ENCODE measurements at regions not wholly inside any gene's neighbourhood (a gene's known extent, or its start where the extent isn't known, plus 50 kb on each side); places are given as distances from the start of the nearest gene placed in this dataset.
"Not testable (repeated sequence)": the region's sequence is repeated elsewhere in the genome, so short reads cannot be mapped to it uniquely, and the experiment has no call there.

DNA sequence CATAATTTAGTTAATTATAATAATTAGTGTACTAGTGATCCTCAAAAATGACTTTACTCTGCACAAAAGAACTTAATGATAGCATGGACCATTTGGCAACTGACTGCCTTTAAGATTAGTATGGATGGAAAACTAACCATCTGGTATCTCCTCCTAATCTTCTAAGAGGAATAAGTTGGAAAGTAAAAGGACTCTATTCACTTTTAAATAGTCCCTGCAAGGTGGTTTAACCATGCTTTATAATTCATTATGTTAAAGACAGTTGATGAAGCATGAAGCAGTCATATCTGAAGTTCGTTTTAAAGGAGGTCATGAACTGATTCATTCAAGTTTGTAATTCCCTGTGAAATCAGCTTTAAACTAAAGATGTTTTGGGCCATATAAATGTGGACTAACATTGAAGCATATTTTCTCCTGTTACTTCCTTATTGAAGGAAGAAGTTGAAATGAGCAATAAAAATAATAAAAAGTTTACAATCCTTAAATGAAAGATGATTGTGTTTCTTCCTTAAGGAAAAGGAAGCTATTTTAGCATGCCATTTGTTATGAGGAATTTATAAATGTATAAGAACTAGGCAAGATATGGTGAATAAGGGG is 446.0 kb downstream of the XIRP2 start:
- DNase-seq, result no peak

DNA sequence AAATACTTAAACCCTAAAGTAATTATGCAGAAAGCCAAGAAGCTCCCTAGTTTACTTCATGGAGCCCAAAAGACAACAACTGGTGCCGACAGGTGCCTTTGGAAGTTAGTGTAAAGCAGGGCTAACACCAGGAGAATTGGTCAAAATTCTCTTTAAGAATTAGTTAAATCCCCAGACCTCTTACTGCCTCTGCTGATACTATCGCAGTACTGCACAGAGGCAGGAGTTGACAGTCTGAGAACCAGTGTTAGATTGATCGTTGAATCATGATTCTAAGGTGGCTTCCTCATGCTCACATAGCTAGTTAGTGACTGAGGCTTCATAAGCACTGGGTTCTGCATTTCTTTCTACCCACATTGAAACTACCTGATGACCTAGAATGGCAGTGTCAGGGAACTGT is 445.0 kb downstream of the XIRP2 start:
- DNase-seq, result no peak

DNA sequence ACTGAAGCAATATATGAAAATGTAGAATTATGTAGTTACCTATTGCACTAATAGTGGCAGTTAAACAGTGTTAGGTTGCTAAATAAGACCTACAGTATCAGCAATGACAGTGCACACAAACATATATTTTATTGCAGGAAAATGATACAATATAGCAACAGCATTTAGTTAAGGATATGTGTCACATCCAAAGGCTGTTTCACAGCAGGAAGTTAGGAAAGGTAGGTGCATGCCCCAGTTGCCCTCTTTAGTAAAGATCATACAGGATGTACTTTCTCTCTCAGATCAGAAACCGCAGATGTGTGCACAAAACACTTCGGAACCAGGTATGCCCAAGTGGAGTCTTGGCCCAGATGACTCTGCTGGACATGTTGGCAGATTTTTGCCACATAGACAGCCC is 444.1 kb downstream of the XIRP2 start:
- no peak for DNase-seq

DNA sequence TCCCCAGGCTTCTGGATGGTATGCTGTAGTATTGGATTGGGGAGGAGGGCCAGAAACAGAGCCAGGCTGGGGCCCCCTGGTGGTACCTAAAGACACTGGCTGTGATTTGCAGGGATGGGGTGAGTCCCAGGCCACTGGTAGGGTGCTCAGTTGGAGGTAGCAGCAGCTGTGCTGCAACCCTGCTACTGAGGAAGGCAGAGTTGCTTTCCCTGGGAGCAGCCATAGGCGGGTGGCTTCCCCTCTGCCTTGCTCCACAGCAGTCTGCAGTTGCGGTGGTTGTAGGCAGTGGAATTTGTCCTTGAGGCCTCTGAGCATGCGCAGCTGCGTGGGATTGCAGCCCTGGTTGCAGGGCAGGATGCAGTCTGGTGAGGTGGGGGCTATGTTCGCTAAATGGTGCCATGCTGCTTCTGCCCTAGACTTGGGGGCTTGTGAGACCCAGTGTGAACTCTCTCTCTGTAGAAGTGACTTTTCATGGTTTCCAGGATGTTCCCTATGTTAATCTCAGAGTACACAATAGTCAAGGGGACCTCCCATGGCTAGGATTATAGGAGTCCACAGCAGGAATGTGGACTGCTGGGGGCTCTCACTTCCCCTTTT is 443.5 kb downstream of the XIRP2 start:
- no peak for DNase-seq

DNA sequence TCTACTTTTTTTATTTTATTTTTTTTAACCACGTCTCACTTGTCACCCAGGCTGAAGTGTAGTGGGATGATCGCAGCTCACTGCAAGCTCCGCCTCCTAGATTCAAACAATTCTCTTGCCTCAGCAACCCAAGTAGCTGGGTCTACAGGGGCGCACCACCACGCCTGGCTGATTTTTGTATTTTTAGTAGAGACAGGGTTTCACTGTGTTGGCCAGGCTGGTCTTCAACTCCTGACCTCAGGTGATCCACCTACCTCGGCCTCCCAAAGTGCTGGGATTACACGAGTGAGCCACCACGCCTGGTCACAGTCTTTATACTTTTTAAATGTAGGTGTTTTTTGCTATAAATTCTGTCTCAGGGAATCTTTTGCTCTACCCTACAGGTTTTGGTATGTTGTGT is 440.5 kb downstream of the XIRP2 start:
- not testable (repeated sequence) for DNase-seq

DNA sequence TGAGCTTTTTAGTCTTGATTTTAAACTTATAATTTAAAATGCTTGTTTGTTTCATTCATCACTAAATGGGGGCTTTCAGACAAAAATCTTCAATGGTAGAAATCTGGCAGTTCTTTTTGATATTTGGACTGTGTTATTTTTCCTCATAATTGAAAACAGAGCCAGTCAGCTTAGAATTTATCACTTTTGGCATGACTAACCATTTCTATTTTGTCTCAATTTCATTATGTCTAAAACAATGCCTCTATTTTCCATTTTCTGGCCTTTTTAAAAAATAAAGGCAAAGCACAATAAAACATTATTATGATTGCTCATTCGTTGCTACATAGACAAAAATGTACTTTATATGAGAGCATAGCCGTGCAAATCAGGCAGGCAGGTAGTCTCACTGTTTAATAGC is 434.5 kb downstream of the XIRP2 start:
- DNase-seq, result no peak

DNA sequence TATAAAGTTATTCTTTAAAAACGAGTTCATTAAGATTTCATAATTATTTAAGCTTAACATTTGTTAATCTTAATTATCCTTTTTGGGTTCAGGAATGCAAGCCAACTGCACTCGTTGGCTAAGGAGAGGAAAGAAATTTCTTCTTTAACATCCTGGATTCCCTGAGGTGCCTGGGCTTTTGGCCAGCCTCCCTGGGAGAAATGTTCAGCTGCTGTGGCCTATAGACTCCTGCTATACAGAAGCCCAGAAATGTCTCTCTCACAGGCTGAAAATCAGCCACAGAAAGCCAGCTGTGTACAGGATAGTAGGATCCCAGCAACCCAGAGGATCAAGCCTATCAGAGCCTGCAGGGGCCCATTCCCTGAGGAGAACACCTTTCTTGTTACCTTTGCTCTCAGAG is 430.3 kb downstream of the XIRP2 start:
- DNase-seq, result no peak

DNA sequence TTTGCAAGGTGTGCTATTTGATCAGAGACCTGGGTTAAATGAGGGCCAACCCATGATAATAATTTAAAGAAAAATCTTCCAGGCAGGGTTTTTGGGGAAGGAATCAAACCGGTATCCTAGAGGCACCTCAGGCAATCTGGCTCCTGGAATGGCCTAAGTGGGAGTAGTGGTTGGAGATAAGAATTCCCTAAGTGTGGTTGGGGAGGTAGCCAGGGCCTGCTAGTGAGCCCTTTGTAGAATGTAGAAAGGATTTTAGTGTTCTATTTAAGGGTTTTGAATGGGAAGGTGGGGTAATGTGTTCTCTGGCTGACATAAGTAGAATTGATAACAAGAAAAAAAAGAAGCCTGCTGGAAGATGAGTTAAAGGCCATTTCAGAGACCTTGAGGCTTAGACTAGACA is 422.2 kb downstream of the XIRP2 start:
- no peak for DNase-seq

Measured in activated T-cell treated with anti-CD3 and anti-CD28 coated beads, Interleukin-2, amount 50 U/mL, for 48 hours (primary cell).